ENCODE measurements at regions not wholly inside any gene's neighbourhood (a gene's known extent, or its start where the extent isn't known, plus 50 kb on each side); places are given as distances from the start of the nearest gene placed in this dataset.

- FAIRE-seq: no peak
Measured at GRCh38 chr3:117264204-117264994, 554.8 kb downstream of the TUSC7 start.

- no peak for FAIRE-seq
Measured at GRCh38 chr3:117266806-117267205, 557.2 kb downstream of the TUSC7 start.

GRCh38 chr3:117268318-117268717 is 558.7 kb downstream of the TUSC7 start:
- FAIRE-seq: no peak

- no peak for FAIRE-seq
Measured at GRCh38 chr3:117272274-117272673, 562.7 kb downstream of the TUSC7 start.

GRCh38 chr3:117272876-117273523 is 563.4 kb downstream of the TUSC7 start:
- no peak for FAIRE-seq

GRCh38 chr3:117277816-117278215 is 568.2 kb downstream of the TUSC7 start:
- FAIRE-seq: no peak

- no peak for FAIRE-seq
Measured at GRCh38 chr3:117278424-117279190, 569.0 kb downstream of the TUSC7 start.

GRCh38 chr3:117281371-117281770 is 571.8 kb downstream of the TUSC7 start:
- FAIRE-seq: no peak

GRCh38 chr3:117282566-117282965 is 573.0 kb downstream of the TUSC7 start:
- FAIRE-seq: no peak

GRCh38 chr3:117285737-117286136 is 576.2 kb downstream of the TUSC7 start:
- no peak for FAIRE-seq

- no peak for FAIRE-seq
Measured at GRCh38 chr3:117286488-117286887, 576.9 kb downstream of the TUSC7 start.

- no peak for FAIRE-seq
Measured at GRCh38 chr3:117287602-117288001, 578.0 kb downstream of the TUSC7 start.

- FAIRE-seq: no peak
Measured at GRCh38 chr3:117291476-117291875, 581.9 kb downstream of the TUSC7 start.

GRCh38 chr3:117297065-117297464 is 587.5 kb downstream of the TUSC7 start:
- FAIRE-seq: no peak

- no peak for FAIRE-seq
Measured at GRCh38 chr3:117297541-117297940, 588.0 kb downstream of the TUSC7 start.

GRCh38 chr3:117298273-117298672 is 588.7 kb downstream of the TUSC7 start:
- FAIRE-seq: no peak

- FAIRE-seq: no peak
Measured at GRCh38 chr3:117302428-117302827, 592.8 kb downstream of the TUSC7 start.

- FAIRE-seq: no peak
Measured at GRCh38 chr3:117303443-117303842, 593.9 kb downstream of the TUSC7 start.

GRCh38 chr3:117304681-117305080 is 595.1 kb downstream of the TUSC7 start:
- FAIRE-seq: no peak

GRCh38 chr3:117305681-117306080 is 596.1 kb downstream of the TUSC7 start:
- FAIRE-seq: no peak

- no peak for FAIRE-seq
Measured at GRCh38 chr3:117306299-117306698, 596.7 kb downstream of the TUSC7 start.

- no peak for FAIRE-seq
Measured at GRCh38 chr3:117308353-117308752, 598.8 kb downstream of the TUSC7 start.

- FAIRE-seq: no peak
Measured at GRCh38 chr3:117308756-117309155, 599.2 kb downstream of the TUSC7 start.

GRCh38 chr3:117310536-117310935 is 601.0 kb downstream of the TUSC7 start:
- no peak for FAIRE-seq

Data from colon (tissue), 2 donors.